ENCODE measurements at regions not wholly inside any gene's neighbourhood (a gene's known extent, or its start where the extent isn't known, plus 50 kb on each side); places are given as distances from the start of the nearest gene placed in this dataset.

DNA sequence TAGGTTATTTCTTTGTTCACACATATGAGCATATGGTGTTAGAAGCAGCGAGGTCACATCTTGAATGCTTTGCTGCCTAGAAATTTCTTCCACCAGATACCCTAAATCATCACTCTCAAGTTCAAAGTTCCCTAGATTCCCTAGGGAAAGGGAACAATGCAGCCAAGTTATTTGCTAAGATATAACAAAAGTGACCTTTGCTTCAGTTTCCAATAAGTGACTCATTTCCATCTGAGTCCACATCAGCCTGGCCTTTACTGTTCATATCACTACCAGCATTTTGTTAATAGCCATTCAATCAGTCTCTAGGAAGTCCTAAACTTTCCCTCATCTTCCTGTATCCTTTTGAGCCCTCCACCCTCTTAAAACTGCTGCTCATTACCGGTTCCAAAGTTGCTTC lies 1502.5 kb downstream of the KCNT2 start:
- no peak for DNase-seq (ENCODE audit: low read depth, low spot score)
- no peak overlapping the region for H3K4me3 ChIP-seq (ENCODE audit: low read length)

DNA sequence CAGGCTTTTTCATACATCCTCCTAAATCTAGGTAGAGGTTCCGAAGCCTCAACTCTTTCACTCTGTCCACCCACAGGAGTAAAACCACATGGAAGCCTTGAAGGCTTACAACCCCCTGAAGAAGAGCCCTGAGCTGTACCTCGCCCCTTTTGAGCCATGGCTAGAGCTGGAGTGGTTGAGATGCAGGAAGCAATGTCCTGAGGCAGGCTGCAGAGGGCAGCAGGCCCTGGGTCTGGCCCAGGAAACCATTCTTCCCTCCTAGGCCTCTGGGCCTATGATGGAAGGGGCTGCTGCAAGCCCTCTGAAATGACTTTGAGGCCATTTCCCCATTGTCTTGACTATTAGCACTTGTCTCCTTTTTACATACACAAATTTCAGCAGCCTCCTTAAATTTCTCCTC lies 1503.0 kb downstream of the KCNT2 start:
- DNase-seq (ENCODE audit: low read depth, low spot score) = no peak

DNA sequence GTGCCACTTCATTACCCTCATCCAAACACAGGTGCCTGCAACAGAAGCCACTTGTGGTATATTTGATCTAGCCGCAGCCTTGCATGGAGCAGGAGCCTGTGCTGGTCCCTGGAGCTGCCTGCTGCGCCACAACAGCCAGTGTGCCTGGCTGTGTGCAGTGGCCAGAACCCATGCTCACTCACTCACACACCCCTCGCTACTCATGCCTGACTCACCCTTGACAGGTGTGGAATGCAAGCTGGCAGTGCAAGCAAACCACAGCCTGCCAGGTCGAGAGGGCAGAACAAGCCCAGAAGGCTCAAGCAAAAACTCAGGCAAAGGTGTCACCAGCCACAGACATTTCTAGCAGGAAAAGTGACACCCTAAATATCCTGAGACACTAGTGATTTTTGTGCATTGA lies 1510.9 kb downstream of the KCNT2 start:
- peak; percentile 88 for DNase-seq (ENCODE audit: low read depth, low spot score)
- no peak overlapping the region for H3K4me3 ChIP-seq (ENCODE audit: low read length)

More for the DNA sequence above, 1503.0 kb downstream of the KCNT2 start:
- no peak overlapping the region for H3K4me3 ChIP-seq (ENCODE audit: low read length)

DNA sequence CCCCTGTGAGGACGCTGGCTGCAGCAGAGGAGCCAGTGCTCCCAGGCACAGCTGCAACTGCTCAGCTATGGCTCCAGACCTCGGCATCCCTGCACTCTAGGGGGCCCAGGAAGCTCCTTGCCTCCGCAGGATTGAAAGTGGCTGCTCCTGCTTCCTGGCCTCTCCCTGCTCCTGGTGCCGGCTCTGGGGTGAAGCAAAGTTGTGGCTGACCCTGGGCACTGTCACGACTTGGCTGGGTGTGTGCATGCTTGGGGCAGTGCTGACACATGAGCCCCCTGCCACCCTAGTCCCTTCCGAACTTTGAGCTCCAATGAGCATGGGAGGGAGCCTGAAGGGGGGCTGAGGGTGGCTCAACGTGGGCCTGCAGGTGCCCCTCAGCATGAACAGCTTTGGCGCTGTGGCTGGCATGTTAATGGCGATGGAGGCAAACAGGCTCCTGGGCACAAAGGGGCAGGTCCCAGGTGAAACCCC lies 1512.2 kb downstream of the KCNT2 start:
- H3K4me3 ChIP-seq (ENCODE audit: low read length) = no peak overlapping the region
- DNase-seq (ENCODE audit: low read depth, low spot score) = no peak

DNA sequence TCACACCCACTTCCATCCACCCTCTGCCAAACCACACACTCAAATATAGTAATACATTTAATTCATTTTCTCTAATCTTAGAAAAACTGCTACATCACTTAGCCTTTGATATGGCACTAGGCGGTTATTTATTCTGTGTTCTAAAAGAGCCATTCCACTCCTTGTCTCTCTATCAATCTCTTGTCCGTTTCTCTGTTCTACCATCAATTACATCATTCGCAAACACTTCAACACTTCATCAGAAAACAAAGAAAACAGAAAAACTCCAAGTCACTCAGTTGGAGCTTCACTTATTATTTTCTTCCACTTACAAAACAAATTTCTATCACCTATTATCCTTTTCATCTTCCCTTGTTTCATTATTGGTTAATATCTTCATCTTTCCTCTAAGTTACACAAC lies 1523.0 kb downstream of the KCNT2 start:
- no peak overlapping the region for H3K4me3 ChIP-seq (ENCODE audit: low read length)
- DNase-seq (ENCODE audit: low read depth, low spot score) = no peak

DNA sequence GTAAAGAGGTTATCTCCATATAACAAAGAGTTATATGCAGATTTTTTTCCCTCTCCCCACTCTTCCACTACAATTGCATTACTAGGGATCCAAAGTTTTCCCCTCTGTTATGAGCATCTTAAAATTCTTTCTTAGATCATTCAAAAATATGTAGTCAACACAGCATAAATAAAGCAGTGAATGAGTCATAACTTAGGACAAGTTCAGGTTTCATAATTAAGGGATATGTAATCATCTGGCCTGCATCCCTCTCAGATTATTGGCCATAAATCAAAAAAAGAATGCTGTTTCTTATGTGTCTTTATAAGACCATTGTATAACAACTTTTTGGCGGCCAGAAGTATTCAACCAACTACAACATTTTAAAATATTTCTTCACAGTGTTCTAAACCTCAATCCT lies 1526.1 kb downstream of the KCNT2 start:
- no peak overlapping the region for H3K4me3 ChIP-seq (ENCODE audit: low read length)
- no peak for DNase-seq (ENCODE audit: low read depth, low spot score)

DNA sequence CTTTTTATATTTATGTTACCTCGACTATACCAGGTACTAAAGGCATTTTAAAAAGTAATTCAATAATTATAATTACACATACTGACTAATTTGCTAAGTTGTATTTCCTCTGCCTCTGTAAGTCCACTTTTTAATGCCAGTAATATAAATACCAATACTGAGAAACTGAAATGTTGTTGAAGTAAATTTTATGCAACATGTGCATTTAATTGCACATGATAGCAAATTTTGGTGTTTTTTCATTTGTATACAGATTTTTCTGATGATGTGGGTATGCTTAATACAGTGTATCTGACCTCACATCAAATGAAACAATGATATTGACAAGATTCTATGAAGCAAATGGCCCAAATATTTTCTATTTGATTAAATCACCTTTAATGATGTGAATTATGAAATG lies 1531.6 kb downstream of the KCNT2 start:
- H3K4me3 ChIP-seq (ENCODE audit: low read length) = no peak overlapping the region
- no peak for DNase-seq (ENCODE audit: low read depth, low spot score)

DNA sequence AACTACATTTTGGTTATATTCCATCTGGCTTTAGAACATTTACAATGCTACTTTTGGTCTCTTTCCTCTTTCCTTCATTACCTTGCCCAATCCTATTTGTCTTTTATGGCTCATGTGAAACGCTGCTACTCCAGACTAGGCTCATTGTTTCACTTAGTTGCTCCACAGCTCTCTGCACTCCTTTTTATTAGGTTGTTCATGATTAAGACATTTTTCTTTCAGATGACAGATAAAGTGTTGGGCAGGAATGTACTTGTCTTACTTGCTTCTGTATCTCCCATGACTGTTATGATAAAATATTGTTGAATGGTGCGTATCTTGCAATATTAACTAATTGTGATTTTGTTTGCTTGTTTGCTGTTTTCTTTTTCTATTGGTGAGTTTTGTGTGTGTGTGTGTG lies 1532.3 kb downstream of the KCNT2 start:
- H3K4me3 ChIP-seq (ENCODE audit: low read length) = no peak overlapping the region
- no peak for DNase-seq (ENCODE audit: low read depth, low spot score)

DNA sequence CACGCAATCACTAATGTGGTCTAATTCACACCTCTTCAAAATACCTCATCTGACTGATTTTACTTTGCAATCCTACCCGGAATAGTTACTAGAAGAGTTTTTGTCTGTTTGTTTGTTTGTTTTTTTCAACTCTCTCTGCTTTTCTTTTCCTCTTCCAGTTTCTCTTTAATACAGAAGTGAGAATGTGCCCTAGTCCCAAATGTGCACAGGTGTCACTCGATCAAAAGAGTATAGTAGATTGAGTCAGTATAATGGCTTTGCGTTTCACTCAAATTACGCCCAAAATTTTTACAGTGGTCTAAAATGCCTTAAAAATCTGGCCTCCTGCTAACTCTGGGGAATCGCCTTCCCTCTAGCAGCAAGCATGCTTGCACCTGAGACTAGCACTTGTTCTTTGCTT lies 1536.8 kb downstream of the KCNT2 start:
- no peak overlapping the region for H3K4me3 ChIP-seq (ENCODE audit: low read length)
- no peak for DNase-seq (ENCODE audit: low read depth, low spot score)

DNA sequence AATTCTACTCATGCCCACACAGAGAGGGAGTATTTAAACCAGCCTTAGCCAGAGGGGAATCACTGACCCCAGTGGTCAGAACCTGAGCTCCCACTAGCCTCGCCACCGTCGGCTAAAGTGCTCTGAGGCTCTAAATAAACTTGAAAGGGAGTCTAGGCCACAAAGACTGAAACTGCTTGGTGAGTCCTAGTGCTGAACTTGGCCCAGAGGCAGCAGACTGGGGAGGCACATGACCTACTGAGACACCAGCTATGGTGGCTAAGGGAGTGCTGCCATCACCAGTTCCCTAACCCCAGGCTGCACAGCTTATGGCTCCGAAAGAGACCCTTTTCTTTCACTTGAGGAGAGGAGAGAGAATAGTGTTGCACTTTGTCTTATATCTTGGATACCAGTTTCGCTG lies 1542.8 kb downstream of the KCNT2 start:
- H3K4me3 ChIP-seq (ENCODE audit: low read length) = no peak overlapping the region
- no peak for DNase-seq (ENCODE audit: low read depth, low spot score)

DNA sequence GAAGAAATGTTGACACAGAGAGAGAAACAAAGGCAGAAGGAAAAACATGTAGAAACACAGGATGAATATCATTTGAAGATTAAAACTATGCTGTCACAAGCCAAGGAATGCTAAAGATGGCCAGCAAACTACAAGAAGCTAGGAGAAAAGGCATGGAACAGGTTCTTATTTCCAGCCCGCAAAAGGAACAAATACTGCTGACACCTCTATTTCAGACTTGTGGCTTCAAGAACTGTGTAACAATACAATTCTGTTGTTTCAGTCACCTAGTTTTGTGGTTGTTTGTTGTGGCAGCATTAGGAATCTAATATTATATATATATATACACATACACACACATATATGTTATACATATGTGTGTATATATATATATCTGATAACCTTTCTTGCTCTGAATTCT lies 1543.9 kb downstream of the KCNT2 start:
- no peak for DNase-seq (ENCODE audit: low read depth, low spot score)
- H3K4me3 ChIP-seq (ENCODE audit: low read length) = no peak overlapping the region

DNA sequence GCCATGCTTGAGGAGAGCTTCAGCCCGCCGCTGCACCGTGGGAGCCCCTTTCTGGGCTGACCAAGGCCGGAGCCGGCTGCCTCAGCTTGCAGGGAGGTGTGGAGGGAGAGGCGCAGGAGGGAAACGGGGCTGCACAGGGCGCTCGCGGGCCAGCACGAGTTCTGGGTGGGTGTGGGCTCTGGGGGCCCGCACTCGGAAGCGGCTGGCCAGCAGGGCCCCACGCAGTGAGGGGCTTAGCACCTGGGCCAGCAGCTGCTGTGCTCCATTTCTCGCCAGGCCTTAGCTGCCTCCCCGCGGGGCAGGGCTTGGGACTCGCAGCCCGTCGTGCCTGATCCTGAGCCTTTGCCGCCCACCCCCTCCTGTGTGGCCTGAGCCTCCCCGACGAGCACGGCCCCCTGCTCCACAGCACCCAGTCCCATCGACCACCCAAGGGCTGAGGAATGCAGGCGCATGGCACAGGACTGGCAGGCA lies 1554.0 kb downstream of the KCNT2 start:
- no peak overlapping the region for H3K4me3 ChIP-seq (ENCODE audit: low read length)
- no peak for DNase-seq (ENCODE audit: low read depth, low spot score)

DNA sequence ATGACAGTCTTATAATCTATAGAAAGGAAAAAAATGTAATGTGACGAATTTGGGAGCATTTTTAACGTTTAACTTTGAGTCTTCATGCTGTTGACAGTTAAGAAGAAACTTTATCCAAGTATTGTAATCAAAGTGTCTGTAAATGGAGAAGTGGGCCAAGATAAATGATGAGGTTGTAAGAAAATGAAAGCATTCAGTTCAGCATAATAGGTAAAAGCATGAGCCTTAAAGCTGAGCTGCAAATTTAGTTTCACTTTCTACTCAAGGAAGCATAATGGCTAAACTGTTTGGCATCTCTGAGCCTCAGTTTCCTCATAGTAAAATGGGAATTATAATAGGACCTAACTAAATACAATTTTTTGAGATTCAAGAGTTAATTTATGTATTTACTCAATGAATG lies 1554.8 kb downstream of the KCNT2 start:
- H3K4me3 ChIP-seq (ENCODE audit: low read length) = no peak overlapping the region
- DNase-seq (ENCODE audit: low read depth, low spot score) = no peak

DNA sequence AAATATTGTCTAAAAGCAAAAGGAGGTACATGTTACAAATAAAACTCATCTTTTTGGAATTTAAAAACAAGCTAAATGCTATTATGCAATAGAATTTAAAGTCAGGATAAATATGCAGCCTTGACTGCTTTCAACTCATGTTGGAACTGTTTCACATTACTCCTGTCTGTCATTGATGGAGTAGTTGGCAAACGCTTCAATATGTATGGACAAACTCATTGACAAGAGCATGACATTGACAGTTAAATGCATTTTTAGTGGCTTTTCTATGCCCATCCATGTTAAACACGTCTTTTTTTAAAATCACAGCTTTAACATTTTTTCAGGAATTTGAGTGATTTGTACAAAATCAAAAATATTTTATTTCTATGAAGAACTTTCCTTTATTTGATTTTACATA lies 1560.5 kb downstream of the KCNT2 start:
- no peak for DNase-seq (ENCODE audit: low read depth, low spot score)
- no peak overlapping the region for H3K4me3 ChIP-seq (ENCODE audit: low read length)

DNA sequence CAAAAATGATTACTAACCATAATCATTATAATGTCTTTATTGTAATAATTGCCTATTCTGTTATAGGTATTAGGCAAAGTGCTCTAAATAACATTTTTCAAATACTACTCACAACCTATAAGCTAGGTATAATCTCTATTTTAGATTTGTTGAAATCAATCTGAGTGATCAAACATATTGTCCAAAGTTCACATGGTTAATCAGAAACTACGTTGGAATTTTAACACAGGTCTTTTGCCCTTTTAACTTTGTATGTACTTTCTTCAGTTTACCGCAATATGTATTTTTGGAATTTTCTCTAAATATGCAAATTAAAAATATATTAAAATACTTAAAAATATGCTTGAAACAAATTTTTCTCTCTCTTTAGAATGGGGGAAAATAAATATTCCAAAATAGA lies 1563.2 kb downstream of the KCNT2 start:
- no peak overlapping the region for H3K4me3 ChIP-seq (ENCODE audit: low read length)

DNA sequence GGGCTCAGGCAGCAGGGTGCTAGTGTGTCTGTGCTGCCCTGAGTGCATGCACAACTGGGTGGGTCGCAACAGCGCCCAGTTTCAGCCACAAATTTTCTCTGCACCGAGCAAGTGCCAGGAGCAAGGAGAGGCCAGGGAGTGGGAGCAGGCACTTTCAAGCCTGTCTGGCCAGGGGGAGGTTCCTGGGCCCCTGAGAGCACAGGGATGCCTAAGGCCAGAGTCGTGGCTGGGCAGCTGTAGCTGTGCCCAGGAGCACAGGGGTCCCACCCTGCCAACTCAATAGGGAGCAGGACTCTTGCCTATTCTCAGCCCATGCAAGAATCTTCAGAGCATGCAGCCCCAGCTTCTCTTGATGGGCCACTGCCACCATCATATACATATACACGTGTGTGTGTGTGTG lies 1577.4 kb downstream of the KCNT2 start:
- DNase-seq (ENCODE audit: low read depth, low spot score) = no peak
- no peak overlapping the region for H3K4me3 ChIP-seq (ENCODE audit: low read length)

More for the DNA sequence above, 1563.2 kb downstream of the KCNT2 start:
- no peak for DNase-seq (ENCODE audit: low read depth, low spot score)

DNA sequence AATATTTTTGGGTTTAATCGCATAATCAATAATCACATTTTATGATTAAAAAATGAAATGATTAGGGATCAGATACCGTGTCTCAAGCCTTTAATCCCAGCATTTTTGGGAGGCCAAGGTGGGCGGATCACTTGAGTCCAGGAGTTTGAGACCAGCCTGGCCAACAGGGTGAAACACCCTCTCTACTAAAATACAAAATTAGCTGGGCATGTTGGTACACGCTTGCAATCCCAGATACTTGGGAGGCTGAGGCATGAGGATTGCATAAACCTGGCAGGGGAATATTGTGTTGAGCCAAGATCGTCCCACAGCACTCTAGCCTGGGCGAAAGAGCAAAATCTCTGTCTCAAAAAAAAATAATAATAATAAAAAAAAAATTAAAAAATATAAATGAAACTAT lies 1581.4 kb downstream of the KCNT2 start:
- no peak for DNase-seq (ENCODE audit: low read depth, low spot score)
- no peak overlapping the region for H3K4me3 ChIP-seq (ENCODE audit: low read length)

DNA sequence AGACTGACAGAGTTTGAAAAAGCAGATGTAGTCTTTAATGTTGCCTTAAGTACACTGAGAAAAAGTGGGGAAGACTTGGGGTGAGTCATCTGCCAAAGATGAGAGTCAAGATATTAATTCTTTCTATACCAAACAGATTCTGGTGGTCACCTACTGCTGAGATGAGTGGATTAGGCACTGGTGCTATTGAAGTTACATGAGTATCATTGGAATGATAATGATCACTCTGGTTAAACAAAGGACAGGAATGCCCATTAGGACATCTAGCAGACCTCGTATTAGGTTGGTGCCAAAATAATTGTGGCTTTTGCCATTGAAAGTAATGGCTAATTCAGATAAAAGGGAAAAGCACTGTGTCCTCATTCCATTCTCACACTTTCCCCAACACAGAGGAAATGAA lies 1588.9 kb downstream of the KCNT2 start:
- no peak overlapping the region for H3K4me3 ChIP-seq (ENCODE audit: low read length)
- DNase-seq (ENCODE audit: low read depth, low spot score) = no peak

DNA sequence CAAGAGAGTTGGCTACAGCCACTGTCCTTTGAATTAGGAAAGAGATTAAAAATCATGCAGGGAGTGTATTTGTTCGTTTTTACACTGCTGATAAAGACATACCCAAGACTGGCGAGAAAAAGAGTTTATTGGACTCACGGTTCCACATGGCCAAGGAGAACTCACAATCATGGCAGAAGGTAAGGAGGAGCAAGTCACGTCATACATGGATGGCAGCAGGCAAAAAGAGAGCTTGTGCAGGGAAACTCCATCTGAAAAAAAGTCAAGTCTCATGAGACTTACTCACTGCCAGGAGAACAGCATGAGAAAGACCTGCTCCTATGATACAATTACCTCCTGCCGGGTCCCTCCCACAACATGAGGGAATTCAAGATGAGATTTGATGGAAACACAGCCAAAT lies 1595.2 kb downstream of the KCNT2 start:
- no peak overlapping the region for H3K4me3 ChIP-seq (ENCODE audit: low read length)
- no peak for DNase-seq (ENCODE audit: low read depth, low spot score)

DNA sequence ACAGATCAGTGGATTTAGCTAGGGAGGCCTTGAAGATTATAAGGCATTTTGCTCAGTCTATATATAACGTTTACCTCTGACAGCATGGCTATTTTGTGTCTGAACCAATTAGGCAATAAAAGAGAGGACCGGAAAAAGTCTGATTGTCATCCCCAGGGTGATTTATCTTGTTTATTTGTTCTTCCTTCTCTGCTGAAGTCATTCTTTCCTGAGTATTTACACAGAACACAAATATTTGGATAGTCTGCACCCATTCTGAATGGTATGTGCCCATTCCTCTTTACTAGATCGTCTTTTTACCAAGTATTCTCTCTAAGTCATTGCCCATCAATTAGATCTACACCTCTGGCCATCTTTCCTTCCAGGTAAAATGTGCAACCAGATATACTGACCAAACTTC lies 1602.9 kb downstream of the KCNT2 start:
- DNase-seq (ENCODE audit: low read depth, low spot score) = no peak
- no peak overlapping the region for H3K4me3 ChIP-seq (ENCODE audit: low read length)

DNA sequence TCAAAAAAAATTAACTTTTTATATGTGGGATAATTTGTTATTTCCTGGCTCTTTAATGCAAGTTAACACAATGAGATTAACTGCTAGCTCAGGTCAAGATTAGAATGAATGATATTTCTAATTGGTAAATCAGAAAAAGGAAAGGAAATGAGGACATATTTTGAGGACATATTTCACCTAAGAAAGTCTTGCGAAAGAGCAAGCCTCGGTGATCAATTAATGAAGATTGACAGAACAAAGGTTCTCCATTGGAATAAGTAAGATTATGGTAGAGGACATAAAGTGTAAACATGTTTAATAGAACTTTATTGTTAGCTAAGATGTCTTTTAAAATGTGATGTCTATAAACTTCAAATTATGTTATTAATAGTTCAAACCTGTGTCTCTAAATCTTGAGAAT lies 1617.8 kb downstream of the KCNT2 start:
- no peak overlapping the region for H3K4me3 ChIP-seq (ENCODE audit: low read length)
- no peak for DNase-seq (ENCODE audit: low read depth, low spot score)

DNA sequence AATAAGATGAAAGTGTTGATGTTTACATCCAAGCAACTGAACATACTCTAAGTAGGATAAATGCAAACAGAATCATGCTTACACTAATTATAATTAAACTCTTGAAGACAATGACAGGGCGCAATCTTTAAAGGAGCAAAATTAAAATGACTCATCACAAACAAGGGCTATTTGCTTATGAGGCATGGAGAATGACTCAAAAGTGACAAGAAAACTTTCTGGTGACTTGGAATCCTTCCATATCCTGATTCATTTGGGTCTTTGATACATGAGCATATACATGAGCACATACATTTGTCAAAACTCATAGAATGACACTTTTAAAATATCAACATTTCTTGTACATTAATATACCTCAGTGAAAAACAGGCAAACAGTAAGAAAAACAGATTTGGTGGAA lies 1632.3 kb downstream of the KCNT2 start:
- no peak overlapping the region for H3K4me3 ChIP-seq (ENCODE audit: low read length)
- no peak for DNase-seq (ENCODE audit: low read depth, low spot score)

All from Jurkat, Clone E6-1 (cell line).